IPS DF 6.9 (cell line): ENCODE measurements at regions not wholly inside any gene's neighbourhood (a gene's known extent, or its start where the extent isn't known, plus 50 kb on each side); places are given as distances from the start of the nearest gene placed in this dataset.

Source experiments
- DNase-seq: peaks from one replicate; pipeline ENCODE4 v3.0.0-alpha.2; 2013; ENCODE audit warnings: low read depth, low spot score
- H3K27ac ChIP-seq: one replicate; pipeline ENCODE4 v1.5.1; 2013; ENCODE audit warnings: low read length, control low read depth
- H3K27me3 ChIP-seq: 2 replicates; pipeline ENCODE4 v1.6.1; 2013; ENCODE audit warnings: mild to moderate bottlenecking, low read length; ENCODE audit not compliant: control insufficient read depth, insufficient read depth
- H3K36me3 ChIP-seq: 2 replicates; pipeline ENCODE4 v1.6.1; 2013; ENCODE audit warnings: low read length; ENCODE audit not compliant: control insufficient read depth, insufficient read depth
- H3K4me1 ChIP-seq: 2 replicates; pipeline ENCODE4 v1.6.1; 2013; ENCODE audit warnings: low read length; ENCODE audit not compliant: control insufficient read depth, insufficient read depth
- H3K4me3 ChIP-seq: 2 replicates; pipeline ENCODE4 v1.5.1; 2013; ENCODE audit warnings: mild to moderate bottlenecking, low read length
- H3K9me3 ChIP-seq: 2 replicates; pipeline ENCODE4 v1.6.1; 2013; ENCODE audit warnings: low read length, inconsistent platforms; ENCODE audit not compliant: control insufficient read depth, insufficient read depth
- whole genome bisulfite sequencing: extraction: QIAGEN DNeasy Blood & Tissue Kit; methylation state at CpG from one replicate; pipeline ENCODE4 v1.1.7; 2013; ENCODE audit warnings: mixed read lengths, missing lambda C conversion rate; ENCODE audit not compliant: insufficient read length, insufficient coverage; 5-methylcytosine and 5-hydroxymethylcytosine counted together

GRCh38 chr7:94323844-94324243 lies 70.9 kb upstream of the COL1A2 start:
- WGBS = 97% methylated on average over 3 of the region's 4 CpGs

GRCh38 chr7:94324380-94325121 lies 70.1 kb upstream of the COL1A2 start:
- no peak for DNase-seq
- WGBS = no CpG with 5 or more reads among the region's 2 CpGs
- Histone ChIP-seq H3K27ac (no peak overlapping the region), H3K4me1 (no peaks in the 10 kb centered on the region), H3K27me3 (no peaks in the 10 kb centered on the region), H3K9me3 (no peaks in the 10 kb centered on the region; the same call in 1 of the 2 replicates), H3K4me3 (no peak overlapping the region), H3K36me3 (no peaks in the 10 kb centered on the region)

More at GRCh38 chr7:94323844-94324243, 70.9 kb upstream of the COL1A2 start:
- Histone ChIP-seq H3K27me3 (no peaks in the 10 kb centered on the region), H3K36me3 (no peaks in the 10 kb centered on the region), H3K4me3 (no peak overlapping the region), H3K27ac (no peak overlapping the region), H3K4me1 (no peaks in the 10 kb centered on the region), H3K9me3 (no peaks in the 10 kb centered on the region; the same call in 1 of the 2 replicates)
- no peak for DNase-seq

GRCh38 chr7:94325122-94325475 lies 69.6 kb upstream of the COL1A2 start:
- H3K4me3 ChIP-seq = no peak overlapping the region
- no peak for DNase-seq
- no peaks in the 10 kb centered on the region for H3K36me3 ChIP-seq
- no peak overlapping the region for H3K27ac ChIP-seq
- H3K27me3 ChIP-seq = no peaks in the 10 kb centered on the region
- no peaks in the 10 kb centered on the region; the same call in 1 of the 2 replicates for H3K9me3 ChIP-seq
- H3K4me1 ChIP-seq = no peaks in the 10 kb centered on the region
- WGBS = no CpG with 5 or more reads among the region's 3 CpGs

- H3K4me1 ChIP-seq = no peaks in the 10 kb centered on the region
- no peaks in the 10 kb centered on the region for H3K9me3 ChIP-seq
- H3K4me3 ChIP-seq = no peak overlapping the region
- H3K36me3 ChIP-seq = no peaks in the 10 kb centered on the region
- no peak overlapping the region for H3K27ac ChIP-seq
- H3K27me3 ChIP-seq = no peaks in the 10 kb centered on the region
- DNase-seq = no peak
- WGBS = no CpG with 5 or more reads among the region's 7 CpGs
These were observed 64.2 kb upstream of the COL1A2 start for GRCh38 chr7:94330269-94331020.

GRCh38 chr7:94332571-94332970 lies 62.1 kb upstream of the COL1A2 start:
- WGBS = no CpG with 5 or more reads among the region's 2 CpGs
- Histone ChIP-seq H3K9me3 (no peaks in the 10 kb centered on the region), H3K4me3 (no peak overlapping the region), H3K36me3 (no peaks in the 10 kb centered on the region), H3K27ac (no peak overlapping the region), H3K4me1 (no peaks in the 10 kb centered on the region), H3K27me3 (no peaks in the 10 kb centered on the region)
- no peak for DNase-seq

GRCh38 chr7:94333810-94334209 lies 60.9 kb upstream of the COL1A2 start:
- Histone ChIP-seq H3K27ac (no peak overlapping the region), H3K9me3 (no peaks in the 10 kb centered on the region), H3K27me3 (no peaks in the 10 kb centered on the region), H3K36me3 (no peaks in the 10 kb centered on the region), H3K4me1 (no peaks in the 10 kb centered on the region), H3K4me3 (no peak overlapping the region)
- no peak for DNase-seq

- H3K36me3 ChIP-seq = no peaks in the 10 kb centered on the region
- no peak overlapping the region for H3K4me3 ChIP-seq
- no peaks in the 10 kb centered on the region for H3K27me3 ChIP-seq
- H3K9me3 ChIP-seq = no peaks in the 10 kb centered on the region
- H3K4me1 ChIP-seq = no peaks in the 10 kb centered on the region
- no peak overlapping the region for H3K27ac ChIP-seq
- DNase-seq = no peak
- WGBS = no CpG with 5 or more reads among the region's 1 CpG
These were observed 59.1 kb upstream of the COL1A2 start for GRCh38 chr7:94335586-94335985.

- Histone ChIP-seq H3K27ac (no peak overlapping the region), H3K36me3 (no peaks in the 10 kb centered on the region), H3K9me3 (no peaks in the 10 kb centered on the region), H3K4me1 (no peaks in the 10 kb centered on the region), H3K27me3 (no peaks in the 10 kb centered on the region), H3K4me3 (no peak overlapping the region)
- DNase-seq = no peak
- no CpG with 5 or more reads among the region's 2 CpGs for WGBS
These were observed 58.7 kb upstream of the COL1A2 start for GRCh38 chr7:94336009-94336408.

GRCh38 chr7:94338921-94339371 lies 55.7 kb upstream of the COL1A2 start:
- Histone ChIP-seq H3K36me3 (no peaks in the 10 kb centered on the region), H3K4me1 (no peaks in the 10 kb centered on the region), H3K27ac (no peak overlapping the region), H3K9me3 (no peaks in the 10 kb centered on the region), H3K27me3 (no peaks in the 10 kb centered on the region), H3K4me3 (no peak overlapping the region)
- no CpG with 5 or more reads among the region's 2 CpGs for WGBS
- no peak for DNase-seq

GRCh38 chr7:94344826-94345225 lies 49.9 kb upstream of the COL1A2 start:
- Histone ChIP-seq H3K4me3 (no peak overlapping the region), H3K9me3 (no peaks in the 10 kb centered on the region), H3K27ac (no peak overlapping the region), H3K4me1 (0 out of 2 replicates have a peak, but pooled peaks cover 1% of the 10 kb centered on the region), H3K36me3 (no peaks in the 10 kb centered on the region), H3K27me3 (no peaks in the 10 kb centered on the region)
- no CpG with 5 or more reads among the region's 1 CpG for WGBS
- DNase-seq = no peak
